Fibroblast of lung (primary cell): ENCODE measurements at regions not wholly inside any gene's neighbourhood (a gene's known extent, or its start where the extent isn't known, plus 50 kb on each side); places are given as distances from the start of the nearest gene placed in this dataset.
"Not testable (repeated sequence)": the region's sequence is repeated elsewhere in the genome, so short reads cannot be mapped to it uniquely, and the experiment has no call there.

Experiments used
- EZH2 ChIP-seq: IDR thresholded peaks from 2 replicates; pipeline ENCODE4 v1.5.1; 2012; ENCODE audit warnings: low read length, control low read depth, mild to moderate bottlenecking; ENCODE audit errors: missing control alignments
- TF ChIP-seq, protein P1 (sequence below), 2 donors: IDR thresholded peaks in 1 of 2; conservative IDR thresholded peaks in 1 of 2; 1 replicate in 1 of 2; 2 replicates in 1 of 2; pipeline ENCODE4 v1.5.1; 2011 to 2012; ENCODE audit warnings: low read length in 2 of 2, control low read depth in 1 of 2, inconsistent platforms in 1 of 2, low read depth in 1 of 2, mild to moderate bottlenecking in 1 of 2

- TF ChIP-seq, protein P1, sequence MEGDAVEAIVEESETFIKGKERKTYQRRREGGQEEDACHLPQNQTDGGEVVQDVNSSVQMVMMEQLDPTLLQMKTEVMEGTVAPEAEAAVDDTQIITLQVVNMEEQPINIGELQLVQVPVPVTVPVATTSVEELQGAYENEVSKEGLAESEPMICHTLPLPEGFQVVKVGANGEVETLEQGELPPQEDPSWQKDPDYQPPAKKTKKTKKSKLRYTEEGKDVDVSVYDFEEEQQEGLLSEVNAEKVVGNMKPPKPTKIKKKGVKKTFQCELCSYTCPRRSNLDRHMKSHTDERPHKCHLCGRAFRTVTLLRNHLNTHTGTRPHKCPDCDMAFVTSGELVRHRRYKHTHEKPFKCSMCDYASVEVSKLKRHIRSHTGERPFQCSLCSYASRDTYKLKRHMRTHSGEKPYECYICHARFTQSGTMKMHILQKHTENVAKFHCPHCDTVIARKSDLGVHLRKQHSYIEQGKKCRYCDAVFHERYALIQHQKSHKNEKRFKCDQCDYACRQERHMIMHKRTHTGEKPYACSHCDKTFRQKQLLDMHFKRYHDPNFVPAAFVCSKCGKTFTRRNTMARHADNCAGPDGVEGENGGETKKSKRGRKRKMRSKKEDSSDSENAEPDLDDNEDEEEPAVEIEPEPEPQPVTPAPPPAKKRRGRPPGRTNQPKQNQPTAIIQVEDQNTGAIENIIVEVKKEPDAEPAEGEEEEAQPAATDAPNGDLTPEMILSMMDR (conservative IDR thresholded peaks at IDR 0.05 in 1 of 2, IDR thresholded peaks at IDR 0.05 in 1 of 2; ENCODE audit: low read depth in 1 of 2, low read length in 2 of 2): not testable (repeated sequence)
- not testable (repeated sequence) for TF ChIP-seq EZH2
Observed at GRCh38 chr1:188812836-188813573, 1664.7 kb downstream of the BRINP3 start.
